Naive thymus-derived CD4-positive, alpha-beta T cell (primary cell): ENCODE measurements at regions not wholly inside any gene's neighbourhood (a gene's known extent, or its start where the extent isn't known, plus 50 kb on each side); places are given as distances from the start of the nearest gene placed in this dataset.

Experiments
- ATAC-seq: fragments of 150-1000 bp; cut with Tn5 transposase; 2 replicates; pipeline ENCODE4 v1.10.0; 2021; ENCODE audit warnings: mild to moderate bottlenecking, moderate library complexity
- CTCF ChIA-PET: fragments of 350-600 bp; sonication (Branson Sonifier 250); formaldehyde crosslinking; loops from one replicate; lab custom pipeline; 2021; ENCODE audit warnings: antibody characterized with exemption; lab: Charles Lee
- POLR2A ChIA-PET: fragments of 350-600 bp; sonication (Branson Sonifier 250); formaldehyde crosslinking; loops from one replicate; lab custom pipeline; 2021; ENCODE audit warnings: antibody characterized with exemption, inconsistent platforms; lab: Charles Lee
- DNase-seq, 9 donors: peaks; one replicate each; pipeline versions ENCODE4 v3.0.0 to v3.0.0-alpha.2; 2020 to 2022; ENCODE audit warnings: mixed read lengths in 1 of 9
- H3K27ac ChIP-seq: one replicate; pipeline ENCODE4 v1.7.0; 2013; ENCODE audit warnings: mild to moderate bottlenecking, low read depth, low read length, moderate library complexity
- H3K27me3 ChIP-seq, 2 donors: one replicate each; pipeline ENCODE4 v1.7.0; 2013; ENCODE audit warnings: low read length in 2 of 2, mild to moderate bottlenecking in 2 of 2, moderate library complexity in 2 of 2; ENCODE audit not compliant: control insufficient read depth in 2 of 2, insufficient read depth in 2 of 2
- H3K36me3 ChIP-seq, 3 experiments: 1 replicate in 2 of 3; 2 replicates in 1 of 3; pipeline ENCODE4 v1.7.0; 2013; ENCODE audit warnings: low read length in 3 of 3, mild to moderate bottlenecking in 3 of 3, moderate library complexity in 1 of 3; ENCODE audit not compliant: insufficient read depth in 3 of 3, control insufficient read depth in 2 of 3
- H3K4me1 ChIP-seq, 2 donors: one replicate each; pipeline ENCODE4 v1.7.0; 2013; ENCODE audit warnings: low read length in 2 of 2, mild to moderate bottlenecking in 2 of 2, moderate library complexity in 1 of 2; ENCODE audit not compliant: control insufficient read depth in 2 of 2, insufficient read depth in 2 of 2
- H3K4me3 ChIP-seq: 2 replicates; pipeline ENCODE4 v1.7.0; 2013; ENCODE audit warnings: mild to moderate bottlenecking, low read length
- H3K9me3 ChIP-seq, 3 experiments: 1 replicate in 2 of 3; 2 replicates in 1 of 3; pipeline ENCODE4 v1.7.0; 2013; ENCODE audit warnings: low read length in 3 of 3; ENCODE audit not compliant: control insufficient read depth in 2 of 3
- H3K27ac Mint-ChIP-seq, 9 donors: one replicate each; pipeline ENCODE4 v1.8.0; 2020 to 2022; ENCODE audit warnings: mixed read lengths in 9 of 9, mild to moderate bottlenecking in 8 of 9, moderate library complexity in 5 of 9, inconsistent platforms in 2 of 9
- H3K27me3 Mint-ChIP-seq, 5 donors: one replicate each; pipeline ENCODE4 v1.8.0; 2021 to 2022; ENCODE audit warnings: mixed read lengths in 5 of 5, mild to moderate bottlenecking in 1 of 5
- H3K36me3 Mint-ChIP-seq, 5 donors: one replicate each; pipeline ENCODE4 v1.8.0; 2020 to 2022; ENCODE audit warnings: mixed read lengths in 5 of 5, mild to moderate bottlenecking in 3 of 5, inconsistent platforms in 1 of 5
- H3K4me1 Mint-ChIP-seq, 7 donors: one replicate each; pipeline ENCODE4 v1.8.0; 2020 to 2022; ENCODE audit warnings: mixed read lengths in 7 of 7, mild to moderate bottlenecking in 3 of 7, inconsistent platforms in 1 of 7
- H3K4me3 Mint-ChIP-seq, 10 donors: one replicate each; pipeline ENCODE4 v1.8.0; 2020 to 2022; ENCODE audit warnings: mild to moderate bottlenecking in 10 of 10, mixed read lengths in 10 of 10, moderate library complexity in 6 of 10, inconsistent platforms in 2 of 10
- H3K9me3 Mint-ChIP-seq, 11 donors: one replicate each; pipeline ENCODE4 v1.8.0; 2020 to 2022; ENCODE audit warnings: mixed read lengths in 11 of 11, mild to moderate bottlenecking in 4 of 11, inconsistent platforms in 1 of 11, moderate library complexity in 1 of 11
- intact Hi-C, 2 donors: fragments of 100-400 bp; cut with micrococcal nuclease; formaldehyde crosslinking; loops; one replicate each; pipeline ENCODE4 v1.15.1; 2023

GRCh38 chr10:30535677-30536076 is 93.9 kb downstream of the LYZL2 start:
- Histone ChIP-seq H3K36me3 (no peaks in the 10 kb centered on the region), H3K9me3 (no peaks in the 10 kb centered on the region), H3K27me3 (no peaks in the 10 kb centered on the region), H3K4me3 (no peak overlapping the region), H3K4me1 (peaks cover 0 to 14% of the 10 kb centered on the region in 2 donors), H3K27ac (no peak overlapping the region)
- H3K9me3 Mint-ChIP-seq, result no peaks in the 10 kb centered on the region
- ChIA-PET CTCF (interaction anchor here (0.6 to 1.7 kb wide), 7 partner anchors 78 to 146 kb away, joined by 3 to 9 read pairs (median 4); no protein-coding TSS in a partner anchor), POLR2A (no interaction called here)
- peaks cover 0 to 29% (median 5%) of the 10 kb centered on the region in 7 donors for H3K4me1 Mint-ChIP-seq
- peaks cover 0 to 16% (median 0%) of the 10 kb centered on the region in 5 donors for H3K27me3 Mint-ChIP-seq
- H3K27ac Mint-ChIP-seq, result peak overlapping the region in 1 of 9 donors; percentile 29
- ATAC-seq, result no peak
- DNase-seq, result no peak
- intact Hi-C loops, result no loop called here
- H3K36me3 Mint-ChIP-seq, result no peaks in the 10 kb centered on the region
- H3K4me3 Mint-ChIP-seq, result no peak overlapping the region

- Histone ChIP-seq H3K36me3 (no peaks in the 10 kb centered on the region), H3K4me1 (peaks cover 7 to 21% of the 10 kb centered on the region in 2 donors), H3K27ac (no peak overlapping the region), H3K9me3 (no peaks in the 10 kb centered on the region), H3K27me3 (no peaks in the 10 kb centered on the region), H3K4me3 (no peak overlapping the region)
- Mint-ChIP-seq H3K4me1 (peaks cover 8 to 39% (median 12%) of the 10 kb centered on the region in 7 donors), H3K36me3 (no peaks in the 10 kb centered on the region), H3K4me3 (no peak overlapping the region), H3K27ac (peak overlapping the region in 2 of 9 donors; percentile 2 to 23), H3K27me3 (peaks cover 0 to 16% (median 0%) of the 10 kb centered on the region in 5 donors), H3K9me3 (no peaks in the 10 kb centered on the region)
- CTCF ChIA-PET, result interaction anchor here (1.0 to 1.5 kb wide), 4 partner anchors 98 to 123 kb away, joined by 3 to 7 read pairs (median 5); no protein-coding TSS in a partner anchor
- intact Hi-C loops, result loop anchor here (1.0 kb wide), 5 partner anchors 57 to 536 kb away; no protein-coding TSS in a partner anchor
- POLR2A ChIA-PET, result no interaction called here
- ATAC-seq, result peak; percentile 69
- DNase-seq, result peak; percentile 36 to 79 (median 72)
Measured at GRCh38 chr10:30534465-30535144, 94.9 kb downstream of the LYZL2 start.

- no peak for DNase-seq
Measured at GRCh38 chr10:30531751-30532530, 97.6 kb downstream of the LYZL2 start.

GRCh38 chr10:30529373-30529998 is 95.5 kb downstream of the MAP3K8 start:
- H3K4me3 Mint-ChIP-seq, result peak overlapping the region; percentile 84 to 96 (median 91)
- peak overlapping the region; percentile 82 for H3K27ac ChIP-seq
- intact Hi-C loops, result loop anchor here (1.0 to 5.0 kb wide), 10 partner anchors 27 to 502 kb away; partner anchors contain the start of gene MTPAP (in 2 of the 2)
- H3K4me1 ChIP-seq, result peaks cover 40 to 65% of the 10 kb centered on the region in 2 donors
- no peaks in the 10 kb centered on the region for H3K36me3 Mint-ChIP-seq
- H3K36me3 ChIP-seq, result no peaks in the 10 kb centered on the region
- DNase-seq (peak; percentile 58 to 86 (median 80)), ATAC-seq (peak; percentile 90)
- H3K9me3 ChIP-seq, result no peaks in the 10 kb centered on the region
- POLR2A ChIA-PET, result interaction anchor here (0.6 to 2.6 kb wide), 17 partner anchors 9 to 1356 kb away, joined by 3 to 22 read pairs (median 4); partner anchors contain the start of gene MAP3K8
- H3K9me3 Mint-ChIP-seq, result no peaks in the 10 kb centered on the region
- H3K27me3 ChIP-seq, result no peaks in the 10 kb centered on the region
- H3K27me3 Mint-ChIP-seq, result no peaks in the 10 kb centered on the region
- H3K4me3 ChIP-seq, result peak overlapping the region; percentile 64
- peak overlapping the region; percentile 96 to 99 (median 98) for H3K27ac Mint-ChIP-seq
- H3K4me1 Mint-ChIP-seq, result peaks cover 21 to 73% (median 55%) of the 10 kb centered on the region in 7 donors
- CTCF ChIA-PET, result interaction anchor here (0.6 to 5.6 kb wide), 9 partner anchors 10 to 1908 kb away, joined by 3 to 38 read pairs (median 3); no protein-coding TSS in a partner anchor

More at GRCh38 chr10:30531751-30532530, 97.6 kb downstream of the LYZL2 start:
- POLR2A ChIA-PET, result interaction anchor here (0.6 to 1.0 kb wide), 3 partner anchors 46 to 114 kb away, joined by 3 read pairs; no protein-coding TSS in a partner anchor
- Histone ChIP-seq H3K27ac (no peak overlapping the region), H3K9me3 (no peaks in the 10 kb centered on the region), H3K36me3 (no peaks in the 10 kb centered on the region), H3K4me3 (no peak overlapping the region), H3K4me1 (peaks cover 22 to 45% of the 10 kb centered on the region in 2 donors), H3K27me3 (no peaks in the 10 kb centered on the region)
- ATAC-seq, result no peak
- Mint-ChIP-seq H3K27me3 (peaks cover 0 to 4% (median 0%) of the 10 kb centered on the region in 5 donors), H3K36me3 (no peaks in the 10 kb centered on the region), H3K4me3 (peak overlapping the region in 1 of 10 donors; percentile 18), H3K27ac (peak overlapping the region; percentile 32 to 84 (median 59)), H3K9me3 (no peaks in the 10 kb centered on the region), H3K4me1 (peaks cover 13 to 63% (median 37%) of the 10 kb centered on the region in 7 donors)
- CTCF ChIA-PET, result interaction anchor here (0.9 to 5.6 kb wide), 6 partner anchors 95 to 533 kb away, joined by 3 to 38 read pairs (median 6); no protein-coding TSS in a partner anchor
- intact Hi-C loops, result no loop called here

- ChIA-PET POLR2A (interaction anchor here (0.6 to 2.6 kb wide), 4 partner anchors 15 to 793 kb away, joined by 3 to 22 read pairs (median 4); no protein-coding TSS in a partner anchor), CTCF (interaction anchor here (0.7 kb wide), 1 partner anchor 121 kb away, joined by 4 read pairs; no protein-coding TSS in a partner anchor)
- H3K9me3 Mint-ChIP-seq, result no peaks in the 10 kb centered on the region
- H3K27ac ChIP-seq, result peak overlapping the region; percentile 82
- H3K27me3 ChIP-seq, result no peaks in the 10 kb centered on the region
- peak overlapping the region in 6 of 10 donors; percentile 10 to 80 (median 54) for H3K4me3 Mint-ChIP-seq
- ATAC-seq, result no peak
- peak overlapping the region in 8 of 9 donors; percentile 25 to 97 (median 61) for H3K27ac Mint-ChIP-seq
- H3K36me3 ChIP-seq, result no peaks in the 10 kb centered on the region
- no peaks in the 10 kb centered on the region for H3K27me3 Mint-ChIP-seq
- H3K4me3 ChIP-seq, result no peak overlapping the region
- intact Hi-C loops, result loop anchor here (5.0 kb wide), 3 partner anchors 36 to 181 kb away; partner anchors contain the start of gene MTPAP (in 1 of the 2)
- DNase-seq, result no peak
- H3K4me1 ChIP-seq, result peaks cover 40 to 67% of the 10 kb centered on the region in 2 donors
- H3K9me3 ChIP-seq, result no peaks in the 10 kb centered on the region
- no peaks in the 10 kb centered on the region for H3K36me3 Mint-ChIP-seq
- peaks cover 21 to 75% (median 56%) of the 10 kb centered on the region in 7 donors for H3K4me1 Mint-ChIP-seq
Measured at GRCh38 chr10:30528429-30528786, 94.4 kb downstream of the MAP3K8 start.
